IPS-18a (cell line): ENCODE measurements at regions not wholly inside any gene's neighbourhood (a gene's known extent, or its start where the extent isn't known, plus 50 kb on each side); places are given as distances from the start of the nearest gene placed in this dataset.

Experiments
- H3K27ac ChIP-seq: one replicate; pipeline ENCODE4 v1.5.1; 2013; ENCODE audit warnings: low read length
- H3K27me3 ChIP-seq: one replicate; pipeline ENCODE4 v1.6.1; 2013; ENCODE audit warnings: mild to moderate bottlenecking, low read length; ENCODE audit not compliant: control insufficient read depth, insufficient read depth
- H3K36me3 ChIP-seq: one replicate; pipeline ENCODE4 v1.6.1; 2013; ENCODE audit warnings: low read depth, low read length; ENCODE audit not compliant: control insufficient read depth
- H3K4me1 ChIP-seq: one replicate; pipeline ENCODE4 v1.6.1; 2013; ENCODE audit warnings: low read depth, low read length; ENCODE audit not compliant: control insufficient read depth
- H3K4me3 ChIP-seq: one replicate; pipeline ENCODE4 v1.5.1; 2013; ENCODE audit warnings: low read length
- H3K9ac ChIP-seq: one replicate; pipeline ENCODE4 v1.6.1; 2013; ENCODE audit warnings: mild to moderate bottlenecking, low read length, moderate library complexity
- H3K9me3 ChIP-seq: one replicate; pipeline ENCODE4 v1.6.1; 2013; ENCODE audit warnings: low read depth, low read length; ENCODE audit not compliant: control insufficient read depth

DNA sequence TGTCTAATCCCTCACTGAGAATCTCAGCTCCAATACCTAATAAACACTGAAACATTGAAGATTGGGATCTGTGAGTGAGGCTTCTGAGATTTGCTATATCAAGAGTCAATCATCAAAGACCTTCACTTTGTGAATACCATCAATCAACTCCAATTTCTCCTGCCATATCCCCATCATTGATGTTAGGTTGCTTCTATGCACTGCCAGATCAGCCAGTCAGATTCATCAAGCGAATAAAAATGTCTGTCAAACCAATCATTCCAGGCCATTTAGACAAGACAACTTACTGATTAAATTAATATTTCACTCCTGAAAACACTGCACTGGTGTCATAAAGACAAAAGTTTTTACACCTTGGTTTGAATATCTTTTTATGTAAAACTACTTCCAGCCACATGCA, 1295.5 kb upstream of the LRRTM1 start:
- Histone ChIP-seq H3K9me3 (no peaks in the 10 kb centered on the region), H3K9ac (no peak overlapping the region), H3K27me3 (no peaks in the 10 kb centered on the region), H3K4me1 (no peaks in the 10 kb centered on the region), H3K27ac (no peak overlapping the region), H3K36me3 (no peaks in the 10 kb centered on the region), H3K4me3 (no peak overlapping the region)

DNA sequence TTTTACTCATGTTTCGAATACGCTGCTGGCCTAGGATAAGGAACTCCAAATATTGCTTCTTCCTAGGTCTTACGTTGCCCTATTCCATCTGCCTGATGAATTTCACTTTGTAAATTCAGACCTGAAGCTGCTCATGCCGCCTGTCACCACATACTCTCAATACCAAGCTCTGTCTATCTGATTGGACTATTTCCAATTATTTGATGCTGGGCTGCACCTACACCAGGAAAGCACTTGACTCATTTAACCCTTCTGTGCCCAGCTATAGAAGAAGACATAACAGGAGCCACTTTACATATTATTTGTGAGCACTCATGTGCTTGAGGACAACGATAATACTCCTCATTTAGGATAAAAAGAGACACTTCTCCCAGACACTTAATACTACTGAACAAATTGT, 1293.9 kb upstream of the LRRTM1 start:
- no peak overlapping the region for H3K27ac ChIP-seq
- H3K9me3 ChIP-seq, result no peaks in the 10 kb centered on the region
- H3K4me1 ChIP-seq, result no peaks in the 10 kb centered on the region
- H3K36me3 ChIP-seq, result no peaks in the 10 kb centered on the region
- H3K4me3 ChIP-seq, result no peak overlapping the region
- H3K9ac ChIP-seq, result no peak overlapping the region
- H3K27me3 ChIP-seq, result no peaks in the 10 kb centered on the region

DNA sequence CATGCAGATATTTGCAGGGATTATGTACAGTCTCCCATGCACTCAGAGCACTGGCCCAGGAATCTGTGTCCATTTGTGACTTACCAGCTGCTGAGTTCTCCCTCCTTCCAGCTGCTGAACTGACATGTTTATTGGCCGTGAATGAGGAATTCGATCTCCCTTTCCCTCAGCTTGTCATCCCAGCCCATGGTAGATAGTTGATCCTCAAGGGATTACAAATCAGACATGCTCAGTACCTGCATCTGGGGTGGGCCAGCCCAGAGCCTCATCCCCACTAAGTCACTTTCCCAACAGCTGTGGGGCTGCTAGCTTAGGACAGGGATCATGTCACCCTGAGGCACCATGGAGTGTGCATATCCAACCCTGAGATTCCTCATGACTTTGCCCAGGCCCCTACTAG, 1284.9 kb upstream of the LRRTM1 start:
- H3K36me3 ChIP-seq, result no peaks in the 10 kb centered on the region
- H3K4me3 ChIP-seq, result no peak overlapping the region
- H3K4me1 ChIP-seq, result no peaks in the 10 kb centered on the region
- no peak overlapping the region for H3K9ac ChIP-seq
- H3K9me3 ChIP-seq, result no peaks in the 10 kb centered on the region
- no peaks in the 10 kb centered on the region for H3K27me3 ChIP-seq
- H3K27ac ChIP-seq, result no peak overlapping the region

- H3K27ac ChIP-seq, result no peak overlapping the region
- H3K4me3 ChIP-seq, result no peak overlapping the region
- no peaks in the 10 kb centered on the region for H3K36me3 ChIP-seq
- H3K9ac ChIP-seq, result no peak overlapping the region
- H3K4me1 ChIP-seq, result no peaks in the 10 kb centered on the region
- no peaks in the 10 kb centered on the region for H3K27me3 ChIP-seq
- H3K9me3 ChIP-seq, result no peaks in the 10 kb centered on the region
Observed at GRCh38 chr2:81583311-81584108, 1279.0 kb upstream of the LRRTM1 start.

- H3K4me1 ChIP-seq, result no peaks in the 10 kb centered on the region
- no peak overlapping the region for H3K27ac ChIP-seq
- no peaks in the 10 kb centered on the region for H3K9me3 ChIP-seq
- no peaks in the 10 kb centered on the region for H3K27me3 ChIP-seq
- no peaks in the 10 kb centered on the region for H3K36me3 ChIP-seq
- no peak overlapping the region for H3K4me3 ChIP-seq
- no peak overlapping the region for H3K9ac ChIP-seq
Observed at GRCh38 chr2:81576713-81577112, 1272.2 kb upstream of the LRRTM1 start.

DNA sequence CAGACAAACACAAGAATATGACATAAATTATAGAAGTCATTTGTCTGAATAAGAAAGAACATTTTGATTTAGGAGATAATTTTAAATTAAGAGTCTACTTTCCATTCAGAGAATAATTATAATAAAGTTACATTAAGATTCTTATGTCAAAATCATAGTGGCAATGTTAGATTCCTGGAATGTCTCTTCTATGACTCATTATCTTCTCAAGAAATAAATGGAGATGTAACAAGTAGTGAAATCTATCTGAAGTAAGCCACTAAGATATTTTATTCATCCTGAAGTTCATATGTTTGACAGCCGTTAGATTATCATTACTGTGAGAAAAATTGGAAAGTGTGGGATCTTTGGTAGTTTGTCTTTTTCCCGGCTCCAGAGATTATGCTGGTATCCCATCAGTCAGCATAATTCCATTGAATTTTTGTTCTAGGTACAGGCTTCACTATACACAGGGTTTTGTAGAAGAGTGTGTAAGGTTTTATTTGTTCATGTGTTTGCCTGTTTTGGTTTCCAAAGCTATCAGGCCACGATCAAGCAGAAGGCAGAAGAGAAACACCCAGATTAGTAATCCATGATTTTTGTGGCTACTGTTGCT, 1246.6 kb upstream of the LRRTM1 start:
- no peaks in the 10 kb centered on the region for H3K27me3 ChIP-seq
- H3K27ac ChIP-seq, result no peak overlapping the region
- no peaks in the 10 kb centered on the region for H3K36me3 ChIP-seq
- H3K4me1 ChIP-seq, result no peaks in the 10 kb centered on the region
- H3K9ac ChIP-seq, result no peak overlapping the region
- no peaks in the 10 kb centered on the region for H3K9me3 ChIP-seq
- no peak overlapping the region for H3K4me3 ChIP-seq

DNA sequence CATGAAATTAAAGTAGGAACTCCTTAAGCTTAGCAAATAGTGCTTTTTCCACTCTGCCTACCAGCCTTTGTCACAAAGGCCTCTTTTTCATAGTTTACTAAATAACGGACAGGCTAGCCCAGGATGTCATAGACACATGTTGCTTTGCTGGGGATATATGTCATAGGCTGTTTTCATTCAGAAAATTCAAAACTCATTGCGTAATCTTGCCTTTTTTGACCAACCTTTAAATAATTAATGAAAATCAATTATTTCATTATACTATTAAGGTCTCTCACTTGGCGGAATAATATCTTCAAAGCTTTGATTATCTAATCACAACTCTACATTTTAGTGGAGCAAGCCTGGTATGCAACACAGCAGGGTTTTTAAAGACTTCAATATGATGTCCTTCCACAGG, 1245.7 kb upstream of the LRRTM1 start:
- Histone ChIP-seq H3K4me1 (no peaks in the 10 kb centered on the region), H3K27me3 (no peaks in the 10 kb centered on the region), H3K9me3 (no peaks in the 10 kb centered on the region)

DNA sequence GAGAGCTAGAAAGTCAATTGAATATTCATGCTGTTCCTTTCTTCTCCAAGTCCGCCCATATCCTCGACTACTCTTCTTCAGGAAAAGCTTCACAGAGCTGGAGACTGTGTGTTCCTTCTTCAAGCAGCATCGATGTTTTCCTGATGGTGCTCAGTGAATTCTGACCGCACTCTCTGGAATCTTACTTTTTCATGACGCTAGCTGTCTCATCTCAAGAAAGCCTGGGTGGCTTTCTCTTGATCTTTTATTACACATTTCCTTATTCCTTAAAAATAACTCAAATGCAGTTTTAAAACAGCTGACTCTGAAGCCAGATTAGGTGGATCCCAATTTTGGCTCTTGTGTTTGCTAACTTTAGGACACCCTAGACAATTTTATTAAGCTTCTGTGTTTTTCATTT, 1245.1 kb upstream of the LRRTM1 start:
- Histone ChIP-seq H3K9me3 (no peaks in the 10 kb centered on the region), H3K9ac (no peak overlapping the region), H3K27ac (no peak overlapping the region), H3K4me1 (no peaks in the 10 kb centered on the region), H3K27me3 (no peaks in the 10 kb centered on the region), H3K4me3 (no peak overlapping the region), H3K36me3 (no peaks in the 10 kb centered on the region)

More for the DNA sequence above, 1245.7 kb upstream of the LRRTM1 start:
- H3K27ac ChIP-seq, result no peak overlapping the region
- H3K4me3 ChIP-seq, result no peak overlapping the region
- no peak overlapping the region for H3K9ac ChIP-seq
- H3K36me3 ChIP-seq, result no peaks in the 10 kb centered on the region

GRCh38 chr2:81545626-81546025, 1241.1 kb upstream of the LRRTM1 start:
- Histone ChIP-seq H3K4me3 (no peak overlapping the region), H3K27ac (no peak overlapping the region), H3K9ac (no peak overlapping the region), H3K36me3 (no peaks in the 10 kb centered on the region), H3K4me1 (no peaks in the 10 kb centered on the region), H3K9me3 (no peaks in the 10 kb centered on the region), H3K27me3 (no peaks in the 10 kb centered on the region)

DNA sequence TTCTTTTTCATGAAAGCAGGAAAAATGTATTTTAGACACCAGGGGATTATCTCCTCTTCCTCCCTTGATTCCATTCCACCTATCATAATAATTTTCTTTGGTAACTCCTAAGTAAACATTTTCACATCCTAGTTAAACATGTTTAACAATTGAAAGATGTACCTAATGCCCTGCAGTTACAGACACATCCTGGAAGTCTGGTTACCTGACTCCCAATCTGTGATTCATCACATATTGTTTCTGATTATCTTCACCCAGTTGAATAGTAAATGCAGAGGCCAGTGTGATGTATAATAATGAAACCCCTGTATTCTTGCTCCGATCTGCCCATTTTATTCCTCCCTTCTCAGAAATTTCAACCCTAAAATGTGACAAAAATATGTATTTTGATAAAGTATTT, 1237.6 kb upstream of the LRRTM1 start:
- no peaks in the 10 kb centered on the region for H3K27me3 ChIP-seq
- H3K4me3 ChIP-seq, result no peak overlapping the region
- H3K4me1 ChIP-seq, result no peaks in the 10 kb centered on the region
- no peaks in the 10 kb centered on the region for H3K9me3 ChIP-seq
- no peak overlapping the region for H3K27ac ChIP-seq
- no peak overlapping the region for H3K9ac ChIP-seq
- no peaks in the 10 kb centered on the region for H3K36me3 ChIP-seq

- H3K4me3 ChIP-seq, result no peak overlapping the region
- H3K9me3 ChIP-seq, result no peaks in the 10 kb centered on the region
- H3K4me1 ChIP-seq, result no peaks in the 10 kb centered on the region
- no peaks in the 10 kb centered on the region for H3K36me3 ChIP-seq
- no peak overlapping the region for H3K9ac ChIP-seq
- H3K27me3 ChIP-seq, result no peaks in the 10 kb centered on the region
- H3K27ac ChIP-seq, result no peak overlapping the region
Observed at GRCh38 chr2:81529944-81530343, 1225.4 kb upstream of the LRRTM1 start.

DNA sequence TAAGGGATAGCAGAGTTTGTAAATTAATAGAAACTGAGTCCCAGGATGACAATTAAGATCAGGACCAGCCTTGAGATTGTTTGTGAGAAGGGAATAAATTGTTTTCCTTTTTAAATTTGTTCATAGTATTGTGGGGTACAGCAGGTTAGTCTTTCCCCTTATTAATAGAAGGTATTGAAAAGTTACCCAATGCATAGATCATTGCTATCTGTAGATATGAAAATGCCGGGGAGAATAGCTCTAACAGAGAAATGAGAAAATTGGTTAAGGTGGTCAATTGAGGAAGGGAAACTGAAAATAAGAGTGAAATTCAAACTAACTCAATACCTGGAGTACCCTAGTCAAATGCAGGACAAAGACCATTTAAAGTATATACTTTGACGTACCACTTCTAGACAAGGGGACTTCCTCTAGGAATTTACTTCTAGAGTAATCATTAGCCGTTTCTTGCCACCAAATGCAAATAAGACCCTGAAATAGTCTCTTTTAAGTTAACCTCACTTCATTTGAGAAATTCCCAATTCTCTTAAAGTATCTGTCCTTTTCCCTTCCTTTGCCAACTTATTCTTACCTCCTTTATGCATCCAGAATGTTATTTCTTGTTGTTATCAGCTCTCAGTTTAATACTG, 1224.4 kb upstream of the LRRTM1 start:
- H3K27ac ChIP-seq, result no peak overlapping the region
- H3K27me3 ChIP-seq, result no peaks in the 10 kb centered on the region
- H3K36me3 ChIP-seq, result no peaks in the 10 kb centered on the region
- no peaks in the 10 kb centered on the region for H3K4me1 ChIP-seq
- H3K9me3 ChIP-seq, result no peaks in the 10 kb centered on the region
- H3K9ac ChIP-seq, result no peak overlapping the region
- no peak overlapping the region for H3K4me3 ChIP-seq
